GM18951 (cell line): ENCODE measurements at regions not wholly inside any gene's neighbourhood (a gene's known extent, or its start where the extent isn't known, plus 50 kb on each side); places are given as distances from the start of the nearest gene placed in this dataset.

Experiments used
- POLR2A ChIP-seq: IDR thresholded peaks from 4 replicates; pipeline ENCODE4 v1.6.1; 2011; ENCODE audit warnings: mild to moderate bottlenecking; ENCODE audit not compliant: insufficient read length, insufficient read depth; ENCODE audit errors: extremely low read depth
- in situ Hi-C: fragments of 300-500 bp; cut with MboI; formaldehyde crosslinking; loops from one replicate; pipeline ENCODE4 v1.12.0; 2022; ENCODE audit warnings: low sequenced_read_pairs, mixed read lengths, inconsistent platforms; ENCODE audit not compliant: unreplicated experiment

GRCh38 chr16:18041864-18042834, 294.4 kb downstream of the NPIPA8 start:
- in situ Hi-C loops, result no loop called here
- TF ChIP-seq POLR2A, result no peak

- TF ChIP-seq POLR2A, result no peak
- in situ Hi-C loops, result no loop called here
Measured at GRCh38 chr16:18039931-18040330, 296.6 kb downstream of the NPIPA8 start.

GRCh38 chr16:18037051-18037450, 299.5 kb downstream of the NPIPA8 start:
- TF ChIP-seq POLR2A, result no peak
- in situ Hi-C loops, result no loop called here

- TF ChIP-seq POLR2A, result no peak
- in situ Hi-C loops, result no loop called here
Measured at GRCh38 chr16:18024611-18025010, 311.9 kb downstream of the NPIPA8 start.

- in situ Hi-C loops, result no loop called here
- no peak for TF ChIP-seq POLR2A
Measured at GRCh38 chr16:18018376-18018775, 318.2 kb downstream of the NPIPA8 start.

- TF ChIP-seq POLR2A, result no peak
- in situ Hi-C loops, result no loop called here
Measured at GRCh38 chr16:18013863-18014262, 322.7 kb downstream of the NPIPA8 start.

GRCh38 chr16:18008356-18008755, 328.2 kb downstream of the NPIPA8 start:
- in situ Hi-C loops, result no loop called here
- no peak for TF ChIP-seq POLR2A

- in situ Hi-C loops, result no loop called here
- no peak for TF ChIP-seq POLR2A
Measured at GRCh38 chr16:18003033-18003432, 333.5 kb downstream of the NPIPA8 start.

- no peak for TF ChIP-seq POLR2A
- in situ Hi-C loops, result no loop called here
Measured at GRCh38 chr16:17998996-17999395, 337.5 kb downstream of the NPIPA8 start.

- in situ Hi-C loops, result no loop called here
- no peak for TF ChIP-seq POLR2A
Measured at GRCh38 chr16:17998550-17998949, 338.0 kb downstream of the NPIPA8 start.

- in situ Hi-C loops, result no loop called here
- no peak for TF ChIP-seq POLR2A
Measured at GRCh38 chr16:17994027-17994426, 342.5 kb downstream of the NPIPA8 start.

- no peak for TF ChIP-seq POLR2A
- in situ Hi-C loops, result no loop called here
Measured at GRCh38 chr16:17992416-17992815, 344.1 kb downstream of the NPIPA8 start.

GRCh38 chr16:17989255-17989654, 347.3 kb downstream of the NPIPA8 start:
- in situ Hi-C loops, result no loop called here

GRCh38 chr16:17988839-17989238, 347.7 kb downstream of the NPIPA8 start:
- TF ChIP-seq POLR2A, result no peak

More at GRCh38 chr16:17989255-17989654, 347.3 kb downstream of the NPIPA8 start:
- TF ChIP-seq POLR2A, result no peak

More at GRCh38 chr16:17988839-17989238, 347.7 kb downstream of the NPIPA8 start:
- in situ Hi-C loops, result no loop called here
